ENCODE measurements at regions not wholly inside any gene's neighbourhood (a gene's known extent, or its start where the extent isn't known, plus 50 kb on each side); places are given as distances from the start of the nearest gene placed in this dataset. TPM values are rescaled to one million over a fixed set of nuclear protein-coding genes. Genes with fewer than 3 reads are reported as not detected.

DNA sequence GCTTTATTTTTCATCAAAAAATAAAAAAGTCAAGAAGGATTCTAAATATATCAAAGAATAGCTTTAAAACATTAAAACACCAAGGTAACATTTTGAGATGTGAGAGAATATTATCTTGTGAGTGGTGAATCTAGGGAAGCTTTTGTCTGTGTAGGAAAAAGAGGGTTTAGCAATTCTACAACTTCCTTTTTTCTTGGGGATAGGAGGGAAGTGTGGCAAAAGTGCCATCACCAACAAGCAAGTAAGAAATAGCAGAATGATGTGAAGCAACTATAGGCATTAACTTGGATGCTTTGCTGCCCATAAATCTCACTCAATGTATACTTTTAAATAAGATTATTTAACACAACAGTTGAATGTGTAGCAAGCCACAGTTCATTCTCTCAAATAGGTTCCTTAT, 57.8 kb upstream of the SUCLG2 start:
- DNase-seq (ENCODE audit: low spot score) = no peak
- no peak for ATAC-seq (ENCODE audit: low FRiP score)
- TF ChIP-seq, protein P1, sequence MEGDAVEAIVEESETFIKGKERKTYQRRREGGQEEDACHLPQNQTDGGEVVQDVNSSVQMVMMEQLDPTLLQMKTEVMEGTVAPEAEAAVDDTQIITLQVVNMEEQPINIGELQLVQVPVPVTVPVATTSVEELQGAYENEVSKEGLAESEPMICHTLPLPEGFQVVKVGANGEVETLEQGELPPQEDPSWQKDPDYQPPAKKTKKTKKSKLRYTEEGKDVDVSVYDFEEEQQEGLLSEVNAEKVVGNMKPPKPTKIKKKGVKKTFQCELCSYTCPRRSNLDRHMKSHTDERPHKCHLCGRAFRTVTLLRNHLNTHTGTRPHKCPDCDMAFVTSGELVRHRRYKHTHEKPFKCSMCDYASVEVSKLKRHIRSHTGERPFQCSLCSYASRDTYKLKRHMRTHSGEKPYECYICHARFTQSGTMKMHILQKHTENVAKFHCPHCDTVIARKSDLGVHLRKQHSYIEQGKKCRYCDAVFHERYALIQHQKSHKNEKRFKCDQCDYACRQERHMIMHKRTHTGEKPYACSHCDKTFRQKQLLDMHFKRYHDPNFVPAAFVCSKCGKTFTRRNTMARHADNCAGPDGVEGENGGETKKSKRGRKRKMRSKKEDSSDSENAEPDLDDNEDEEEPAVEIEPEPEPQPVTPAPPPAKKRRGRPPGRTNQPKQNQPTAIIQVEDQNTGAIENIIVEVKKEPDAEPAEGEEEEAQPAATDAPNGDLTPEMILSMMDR (IDR thresholded peaks at IDR 0.05) = no peak

DNA sequence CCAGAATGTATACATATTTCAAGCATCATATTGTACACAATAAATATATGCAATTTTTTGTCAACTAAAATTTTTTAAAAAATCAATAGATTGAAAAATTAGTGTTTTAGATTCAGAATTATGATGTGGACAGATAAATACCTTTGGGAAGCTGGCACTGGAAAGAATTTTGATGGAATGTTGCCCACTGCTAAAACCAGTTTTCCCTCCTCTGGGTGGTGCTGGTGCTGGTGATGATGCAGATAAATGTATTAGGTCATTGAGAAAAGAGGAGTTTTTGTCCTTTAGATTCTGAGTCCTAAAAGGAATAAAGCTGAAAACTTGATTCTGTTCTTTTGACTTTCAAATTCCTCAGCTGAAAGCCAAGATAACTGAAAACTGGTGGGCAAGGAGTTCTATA, 56.0 kb upstream of the SUCLG2 start:
- no peak for DNase-seq (ENCODE audit: low spot score)
- TF ChIP-seq, protein P1 (IDR thresholded peaks at IDR 0.05) = no peak
- ATAC-seq (ENCODE audit: low FRiP score) = no peak

DNA sequence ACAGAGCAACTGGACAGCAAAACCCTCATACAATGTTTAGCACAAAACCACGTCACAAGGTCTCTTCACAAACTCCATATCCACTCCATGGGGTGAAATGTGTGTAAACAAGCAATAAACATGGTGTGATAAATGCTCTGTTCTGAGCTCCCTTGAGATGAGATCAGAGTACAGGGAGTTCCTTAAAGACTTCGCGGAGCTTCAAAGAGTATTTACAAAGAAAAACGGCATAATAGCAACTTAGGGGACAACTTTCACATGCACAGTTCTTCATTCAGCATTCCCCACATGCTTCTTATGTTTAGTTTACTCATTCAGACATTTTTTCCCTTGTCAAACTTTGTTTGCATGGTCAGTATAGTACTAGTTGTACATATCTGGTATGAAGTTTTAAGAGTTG, 52.5 kb upstream of the SUCLG2 start:
- ATAC-seq (ENCODE audit: low FRiP score) (no peak), DNase-seq (ENCODE audit: low spot score) (no peak)
- TF ChIP-seq, protein P1 (IDR thresholded peaks at IDR 0.05) = no peak

DNA sequence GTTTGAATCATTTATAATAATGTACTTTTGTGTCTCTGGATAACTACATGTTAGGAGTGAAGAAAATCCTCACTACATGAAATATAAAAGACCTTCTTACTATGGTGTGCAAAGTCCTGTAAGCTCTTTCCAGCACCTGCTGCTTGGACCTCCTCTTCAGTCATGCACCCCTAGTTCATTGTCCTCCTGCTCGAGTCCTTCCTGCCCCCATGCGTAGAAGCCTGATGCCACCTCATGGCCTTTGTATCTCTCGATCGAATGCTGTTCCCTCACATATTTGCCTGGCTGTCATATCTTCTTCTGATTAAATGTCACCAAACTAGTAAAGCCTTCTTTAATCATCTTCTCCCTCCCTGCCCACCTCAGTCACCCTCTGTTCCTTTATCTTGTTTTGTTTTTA, 49.9 kb upstream of the SUCLG2 start:
- TF ChIP-seq, protein P1 (IDR thresholded peaks at IDR 0.05) = no peak
- no peak for ATAC-seq (ENCODE audit: low FRiP score)
- DNase-seq (ENCODE audit: low spot score) = no peak

Small RNAs in the stretch of these regions (small RNA-seq; reads per million reads assigned to genes)
- gene AC107626.1 = not detected

Data from omental fat pad (tissue), 3 donors.